ENCODE measurements at regions not wholly inside any gene's neighbourhood (a gene's known extent, or its start where the extent isn't known, plus 50 kb on each side); places are given as distances from the start of the nearest gene placed in this dataset.

DNA sequence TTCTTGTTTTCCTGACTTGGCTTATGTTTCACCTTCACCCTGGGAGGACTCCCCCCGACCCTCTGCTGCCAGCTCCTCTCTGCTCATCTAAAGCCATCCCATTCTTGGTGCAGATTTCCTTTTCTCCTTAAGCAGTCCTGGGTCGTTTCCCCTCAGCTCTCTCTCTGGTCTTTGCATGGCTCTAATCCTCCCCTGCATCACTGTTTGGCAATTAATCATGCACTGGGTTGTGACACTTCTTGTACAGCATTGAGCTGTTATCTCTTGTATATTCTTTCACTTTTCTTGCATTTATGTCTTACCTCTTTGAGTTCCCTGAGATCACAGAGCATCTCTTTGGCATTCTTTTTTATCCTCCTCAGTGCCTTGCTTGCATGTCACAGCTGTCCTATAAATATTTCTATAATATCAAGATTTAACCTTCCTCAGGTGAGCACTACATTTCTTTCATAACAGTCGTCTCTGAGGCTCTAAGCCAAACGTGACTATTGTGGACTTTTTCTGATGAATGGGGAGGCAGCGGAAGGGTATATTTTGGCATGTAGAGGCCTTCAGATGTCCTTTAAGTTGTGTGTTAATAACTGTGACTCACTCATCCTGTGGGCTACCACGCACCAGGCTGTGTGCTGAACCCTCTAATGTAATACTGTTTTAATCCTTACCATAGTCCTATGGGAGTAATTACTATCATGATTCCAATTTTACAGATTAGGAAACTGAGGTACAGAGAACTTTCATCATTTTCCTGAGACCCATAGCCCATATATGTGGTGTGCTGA is 507.5 kb downstream of the SLC4A3 start:
- no peak for DNase-seq

DNA sequence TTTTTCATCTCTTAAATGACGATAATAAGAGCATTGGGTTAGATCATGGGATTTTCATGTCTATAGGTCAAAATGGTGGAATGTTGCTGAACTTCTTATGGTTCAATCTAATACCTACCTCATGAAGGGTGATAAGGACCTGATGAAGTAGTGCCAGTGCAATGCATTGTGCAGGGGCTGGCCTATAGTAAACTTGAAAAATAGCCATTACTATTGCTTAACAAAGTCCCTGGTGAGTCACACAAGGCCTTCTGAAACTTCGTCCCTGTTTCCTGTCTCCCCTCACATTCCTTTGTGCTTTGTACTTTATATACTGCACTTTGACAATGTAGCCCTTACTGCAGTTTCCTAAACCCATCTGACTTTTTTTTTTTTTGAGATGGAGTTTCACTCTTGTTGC is 515.9 kb downstream of the SLC4A3 start:
- DNase-seq, result no peak

DNA sequence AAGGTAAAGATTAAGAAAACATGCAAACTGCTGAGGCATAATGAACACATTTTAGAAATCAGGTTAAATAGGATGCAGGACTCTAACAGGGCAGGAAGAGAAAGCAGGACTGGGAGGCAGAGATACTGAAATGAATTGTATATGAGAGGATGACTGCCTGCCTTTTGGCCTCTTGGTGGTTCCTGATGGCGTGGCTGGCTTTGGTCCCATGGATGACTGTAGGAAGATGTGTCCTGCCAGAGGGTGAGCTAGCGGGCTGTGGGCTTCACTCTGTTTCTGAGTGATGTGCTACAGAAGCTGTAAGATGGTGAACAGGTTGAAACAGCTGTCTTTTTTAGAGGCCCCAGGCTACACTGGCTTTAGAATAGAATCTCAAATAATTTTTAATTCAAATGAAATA is 517.0 kb downstream of the SLC4A3 start:
- no peak for DNase-seq

DNA sequence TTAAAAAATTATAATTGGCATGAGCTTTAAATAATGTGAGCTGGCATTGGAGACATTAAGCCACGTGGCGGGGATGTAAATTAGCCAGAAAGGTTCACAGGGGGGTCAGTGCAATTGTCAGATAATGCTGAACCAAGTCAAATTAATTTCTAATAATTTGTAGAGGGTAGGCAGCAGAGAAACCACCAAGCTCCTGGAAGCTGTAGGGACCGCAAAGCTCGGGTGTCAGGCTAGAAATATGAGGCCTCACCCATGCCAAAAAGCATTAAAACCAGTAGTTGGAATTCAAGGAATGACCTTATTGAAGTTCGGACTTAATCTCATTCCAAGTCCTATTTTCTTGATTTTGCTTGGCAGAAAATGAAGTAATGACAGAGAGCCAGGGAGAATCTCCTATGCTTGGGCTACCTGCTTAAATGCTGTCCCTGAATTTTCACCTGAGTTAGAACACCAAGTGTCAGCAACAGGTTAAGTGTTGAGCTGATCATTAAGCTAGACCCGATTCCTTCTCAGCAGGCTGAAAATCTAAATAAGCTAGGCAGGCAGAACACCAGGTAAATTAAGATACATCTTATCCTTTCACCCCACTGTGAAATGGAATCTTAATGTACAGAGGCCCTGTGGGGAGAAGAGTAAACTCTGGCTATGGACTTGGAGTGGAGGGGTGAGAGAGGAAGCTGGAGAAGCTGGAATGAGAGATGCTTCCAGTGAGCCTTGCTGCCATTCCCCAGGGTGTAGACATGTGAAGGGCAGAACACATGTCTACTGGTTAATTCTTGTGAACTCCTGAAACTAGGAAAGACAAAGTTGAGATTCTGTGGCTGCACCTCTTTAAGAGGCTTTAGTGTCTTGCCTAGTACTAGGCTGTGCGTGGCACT is 520.0 kb downstream of the SLC4A3 start:
- DNase-seq, result no peak

DNA sequence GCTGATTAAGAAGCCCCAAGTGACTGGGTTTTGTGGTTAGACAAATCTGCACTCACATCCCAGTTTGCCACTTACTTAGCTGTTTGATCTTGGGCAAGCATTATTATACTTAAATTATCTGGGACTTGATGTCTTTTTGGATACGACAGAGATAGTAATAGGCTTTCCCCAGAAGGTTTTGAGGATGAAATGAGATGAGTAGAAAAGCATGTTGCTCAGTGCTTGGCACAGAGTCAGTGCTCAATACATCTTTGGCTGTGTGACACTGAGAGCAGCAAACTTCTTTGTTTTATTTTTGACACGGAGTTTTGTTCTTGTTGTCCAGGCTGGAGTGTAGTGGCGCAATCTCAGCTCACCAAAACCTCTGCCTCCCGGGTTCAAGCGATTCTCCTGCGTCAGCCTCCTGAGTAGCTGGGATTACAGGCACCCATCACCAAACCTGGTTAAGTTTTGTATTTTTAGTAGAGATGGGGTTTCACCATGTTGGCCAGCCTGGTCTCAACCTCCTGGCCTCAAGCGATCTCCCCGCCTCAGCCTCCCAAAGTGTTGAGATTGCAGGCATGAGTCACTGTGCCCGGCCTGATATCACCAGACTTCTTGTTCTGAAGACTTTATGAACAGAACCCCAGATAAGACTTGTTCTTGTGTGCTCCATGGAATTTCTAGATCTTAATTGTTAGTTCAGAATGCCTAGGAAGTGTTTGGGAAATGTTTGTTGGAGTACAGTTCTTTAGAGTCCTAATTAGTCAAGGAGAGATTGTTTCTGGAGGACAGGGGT is 521.2 kb downstream of the SLC4A3 start:
- no peak for DNase-seq

DNA sequence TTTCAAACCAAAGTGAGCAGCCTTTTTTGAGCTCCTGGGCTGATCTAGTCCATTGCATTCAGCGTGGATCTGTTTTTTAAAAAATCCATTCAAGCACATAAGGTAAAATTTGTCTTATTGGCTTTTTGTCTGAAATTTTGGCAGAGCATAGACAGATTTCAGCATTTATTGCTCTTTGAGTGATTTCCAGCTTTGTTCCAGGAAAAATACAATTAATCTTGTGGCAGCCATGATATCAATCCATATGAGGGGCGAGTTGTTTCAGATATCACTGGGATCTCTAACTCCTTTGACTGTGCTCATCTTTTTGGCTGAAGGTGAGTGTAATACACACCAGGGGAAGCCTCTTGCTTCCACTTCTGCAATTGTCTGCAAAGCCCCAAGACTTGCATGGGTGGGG is 523.9 kb downstream of the SLC4A3 start:
- DNase-seq, result no peak

DNA sequence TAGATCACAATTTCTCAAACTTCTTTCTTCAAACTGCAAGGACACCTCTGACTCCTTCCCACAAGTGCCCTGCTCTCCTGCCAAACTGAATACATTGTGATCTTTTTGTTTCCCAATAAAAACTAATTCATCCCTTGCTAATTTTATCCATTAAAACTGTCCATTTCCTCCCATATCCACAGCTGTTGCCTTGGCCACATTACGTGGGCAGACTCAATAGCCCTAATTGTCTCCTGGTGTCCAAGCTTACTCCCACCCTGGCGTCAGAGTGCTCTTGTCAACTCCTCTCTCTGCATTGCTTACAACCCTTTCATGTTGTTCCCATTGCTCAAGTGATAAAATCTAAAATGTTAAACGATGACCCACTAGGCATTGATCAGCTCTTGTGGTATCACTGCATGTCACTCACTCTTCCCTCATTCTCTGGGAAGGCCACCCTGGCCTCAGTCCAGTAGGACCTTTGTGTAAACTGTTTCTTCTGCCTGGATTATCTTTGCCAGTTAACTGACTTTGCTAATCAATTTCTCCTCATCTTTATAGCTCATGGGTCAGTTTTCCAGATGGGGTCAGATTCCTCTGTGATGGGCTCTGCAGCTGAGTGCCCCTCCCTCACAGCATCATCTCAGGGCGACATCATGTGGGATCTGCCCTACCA is 525.0 kb downstream of the SLC4A3 start:
- DNase-seq, result no peak

DNA sequence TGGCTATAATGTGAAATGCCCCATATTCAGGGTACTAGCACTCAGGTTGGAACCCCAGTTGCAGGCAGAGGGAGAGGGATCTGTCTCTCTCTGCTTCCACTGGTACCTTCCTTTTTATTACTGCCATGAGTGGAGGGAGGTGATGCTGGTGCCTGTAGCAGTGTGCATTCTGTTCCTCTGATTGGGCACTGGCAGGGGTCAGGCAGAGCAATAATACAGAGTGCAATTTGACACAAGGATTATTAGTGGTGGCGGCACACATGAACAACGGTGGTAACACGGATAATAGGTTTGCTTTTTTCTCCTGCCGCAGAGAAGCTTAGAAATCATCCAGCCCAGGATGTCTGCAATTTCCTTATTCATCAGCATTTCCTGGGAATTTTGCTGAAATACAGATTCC is 525.7 kb downstream of the SLC4A3 start:
- DNase-seq, result no peak

DNA sequence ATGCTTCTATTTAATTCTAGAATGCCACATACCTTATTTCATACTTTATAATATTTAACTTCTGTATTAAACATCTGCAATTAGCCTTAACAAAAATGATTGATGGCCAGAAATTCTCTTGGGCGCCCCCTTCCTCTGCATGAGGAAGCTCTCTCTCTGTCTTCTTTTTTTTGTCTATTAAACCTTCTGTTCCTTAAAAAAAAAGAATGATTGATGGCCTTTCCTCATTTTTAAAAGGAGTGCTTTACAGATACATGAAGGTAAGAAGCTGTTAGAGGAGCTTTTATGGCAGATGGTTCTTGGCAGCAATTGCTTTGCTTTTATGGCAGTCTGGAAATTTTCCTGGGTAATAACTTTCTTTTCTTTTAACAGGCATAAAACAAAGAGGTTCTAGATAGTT is 526.9 kb downstream of the SLC4A3 start:
- DNase-seq, result no peak

DNA sequence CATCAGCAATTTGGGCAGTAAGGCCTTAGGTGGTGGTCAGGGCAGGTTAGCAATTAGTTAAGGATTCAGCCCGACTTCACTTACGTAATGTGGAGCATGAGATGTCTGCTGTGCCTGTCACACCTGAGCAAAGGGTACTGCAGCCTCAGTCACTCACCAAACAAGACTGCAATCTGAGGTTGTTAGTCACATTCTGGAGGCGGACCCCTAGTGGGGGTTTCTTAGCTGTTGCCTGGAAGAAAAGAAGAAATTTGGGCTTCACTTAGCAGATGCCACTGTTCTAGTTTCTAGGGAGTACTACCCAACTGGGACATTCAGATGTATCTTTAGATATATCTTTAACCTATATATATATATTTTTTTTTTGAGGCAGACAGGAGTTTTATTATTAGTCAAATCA is 529.9 kb downstream of the SLC4A3 start:
- no peak for DNase-seq

DNA sequence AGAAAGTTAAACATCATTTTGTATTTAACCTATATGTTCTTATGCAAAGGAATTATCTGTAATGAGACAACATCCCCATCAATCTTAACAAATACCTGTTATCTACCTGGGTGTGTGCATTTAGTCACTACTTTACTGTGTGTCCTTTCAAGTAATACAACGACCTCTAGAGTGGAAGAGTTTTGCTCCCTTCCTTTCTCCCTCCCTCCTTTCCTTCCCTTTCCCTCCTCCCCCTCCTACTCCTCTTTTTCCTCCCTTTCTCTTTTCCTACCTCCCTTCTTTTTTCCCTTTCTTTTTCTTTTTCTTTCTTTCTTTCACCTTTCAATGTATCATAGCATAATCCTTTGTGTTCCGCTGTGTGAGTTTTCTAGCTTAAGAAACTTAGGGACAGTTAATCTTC is 532.3 kb downstream of the SLC4A3 start:
- no peak for DNase-seq

DNA sequence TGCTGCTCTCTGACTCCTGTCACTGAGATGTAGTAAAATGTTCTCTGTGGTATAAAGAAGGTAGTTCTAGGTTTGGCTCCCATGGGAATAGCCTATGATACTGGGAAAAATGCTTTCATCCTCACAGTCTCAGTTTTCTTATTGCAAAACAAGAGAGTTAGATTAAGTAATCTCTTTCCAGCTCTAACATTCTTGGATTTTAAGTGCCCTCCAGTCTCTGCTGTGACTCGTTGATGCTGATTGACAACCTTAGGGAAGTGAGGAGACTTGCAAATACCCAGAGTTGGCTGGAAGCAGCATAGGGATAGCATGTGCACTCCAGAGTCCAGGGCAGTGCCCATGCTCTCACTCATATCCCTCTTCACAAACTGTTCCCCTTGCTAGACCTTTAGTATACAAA is 534.9 kb downstream of the SLC4A3 start:
- DNase-seq, result no peak

DNA sequence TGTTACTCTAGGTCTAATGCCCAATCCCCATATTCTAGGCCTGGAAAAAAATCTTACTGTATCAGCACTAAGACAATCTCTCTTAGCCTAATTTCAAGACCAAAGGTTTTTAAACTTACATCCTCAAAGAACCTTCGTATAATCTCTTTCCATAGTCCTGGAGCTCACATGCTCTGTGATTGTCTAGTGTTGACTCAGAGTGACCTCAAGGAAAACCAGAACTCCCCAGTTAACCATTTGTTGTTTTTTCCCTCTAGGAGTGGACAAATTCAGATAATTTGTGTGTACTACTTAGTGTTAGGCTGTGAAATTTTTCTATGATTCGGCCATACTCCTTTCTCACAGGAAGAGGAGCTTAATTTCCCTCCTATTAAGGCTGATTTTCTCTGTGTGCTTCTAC is 536.1 kb downstream of the SLC4A3 start:
- no peak for DNase-seq

DNA sequence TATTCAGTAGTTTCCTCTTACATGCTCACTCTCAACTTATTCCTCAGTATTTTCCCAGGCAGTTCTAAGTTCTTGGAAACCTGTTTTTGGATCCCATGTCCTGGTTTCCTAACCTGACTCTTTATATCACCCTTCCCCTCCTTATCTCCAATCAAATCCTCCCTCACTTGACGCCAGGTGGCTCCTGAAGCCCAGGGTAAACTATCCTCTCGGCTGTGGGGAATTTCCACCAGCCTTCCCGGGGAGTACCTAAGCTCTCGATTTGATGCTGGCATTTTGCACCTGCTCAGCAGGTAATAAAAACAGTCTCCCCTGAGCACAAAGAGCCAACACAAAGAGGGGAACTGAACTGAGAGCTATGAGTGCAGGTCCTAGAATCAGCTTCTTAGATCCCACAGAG is 538.0 kb downstream of the SLC4A3 start:
- DNase-seq, result no peak

DNA sequence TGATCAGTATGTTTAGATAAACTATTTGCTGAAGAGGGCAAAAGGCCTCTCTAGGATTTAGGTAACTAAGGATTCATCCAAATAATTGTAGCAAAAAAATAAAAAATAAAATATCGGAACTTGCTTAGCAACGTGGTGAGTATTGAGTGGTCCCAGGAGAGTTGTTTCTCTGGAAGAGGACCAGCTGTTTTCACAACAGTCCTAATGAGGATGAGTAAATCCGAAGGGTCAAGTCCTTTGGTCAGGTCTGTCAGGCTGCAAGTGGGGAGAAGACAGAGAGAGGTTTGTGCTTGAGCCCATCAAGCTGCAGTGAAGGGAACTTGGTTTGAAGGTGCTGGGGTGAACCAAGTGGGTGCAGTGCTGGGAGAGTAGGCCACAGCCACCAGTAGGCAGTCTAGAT is 539.2 kb downstream of the SLC4A3 start:
- no peak for DNase-seq

DNA sequence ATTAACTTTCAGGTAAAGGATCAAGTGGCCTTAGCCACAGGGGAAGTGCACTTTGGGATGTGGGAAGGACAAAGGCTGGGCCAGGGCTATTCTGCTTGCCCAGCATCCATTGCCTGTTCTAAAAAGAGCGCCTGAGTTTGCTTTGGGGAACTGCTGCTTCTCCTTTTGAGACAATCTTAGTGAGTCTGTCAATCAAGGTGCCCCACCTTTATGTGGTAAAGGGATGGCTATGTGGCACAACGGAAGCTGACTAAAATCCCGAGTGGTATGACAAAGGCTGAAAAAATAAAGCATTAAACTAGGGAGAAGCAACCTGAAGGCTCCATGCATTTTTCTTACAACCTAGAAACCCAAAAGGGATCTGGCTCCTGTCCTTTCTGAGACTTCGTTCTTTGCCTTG is 540.5 kb downstream of the SLC4A3 start:
- DNase-seq, result no peak

DNA sequence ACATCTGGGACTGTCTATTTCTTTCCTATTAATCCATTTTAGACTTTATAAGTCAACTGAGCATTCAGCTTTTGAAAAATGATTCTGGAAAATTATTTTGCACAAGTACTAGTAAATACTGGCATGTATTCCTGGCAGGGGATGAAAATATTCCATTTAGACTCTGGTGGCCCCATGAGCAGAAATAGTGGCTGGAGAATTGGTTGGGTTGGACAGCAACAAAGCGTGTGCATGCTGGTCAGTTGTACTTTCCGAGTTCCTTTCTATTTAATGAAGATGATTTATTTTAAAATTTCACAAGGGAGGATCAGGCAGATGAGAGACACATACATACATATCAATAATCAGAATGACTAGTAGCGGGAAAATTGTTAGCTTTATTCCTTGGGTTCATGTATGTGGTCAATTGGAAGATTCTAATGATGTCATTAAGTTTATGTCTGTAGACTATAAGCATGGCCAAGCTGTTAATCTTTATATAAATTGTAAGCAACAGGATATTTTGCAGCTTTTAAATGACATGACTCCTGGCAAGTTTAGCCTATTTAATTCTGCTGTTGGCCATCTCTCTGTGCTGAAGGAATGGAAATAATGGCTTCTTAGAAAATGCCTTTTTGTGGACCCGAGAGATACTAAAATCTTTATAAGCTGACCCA is 541.6 kb downstream of the SLC4A3 start:
- no peak for DNase-seq

DNA sequence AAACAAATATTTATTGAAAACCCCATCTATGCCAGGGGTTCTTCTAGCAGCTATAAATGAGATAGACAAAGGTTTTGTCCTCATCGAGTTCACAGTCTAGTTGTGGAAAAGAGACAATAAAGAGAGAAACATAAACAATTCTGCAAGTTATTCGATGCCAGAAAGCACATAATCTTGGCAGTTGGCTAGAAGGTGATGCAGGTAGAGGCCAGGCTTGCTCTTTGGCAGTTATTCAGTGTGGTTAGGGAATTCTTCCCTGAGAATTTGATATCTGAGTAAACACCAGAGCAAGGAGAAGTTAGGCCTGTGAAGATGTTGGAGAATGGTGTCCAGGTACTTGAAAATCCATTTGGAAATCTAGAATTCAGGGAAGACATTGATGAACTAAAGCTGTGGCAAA is 547.4 kb downstream of the SLC4A3 start:
- no peak for DNase-seq

DNA sequence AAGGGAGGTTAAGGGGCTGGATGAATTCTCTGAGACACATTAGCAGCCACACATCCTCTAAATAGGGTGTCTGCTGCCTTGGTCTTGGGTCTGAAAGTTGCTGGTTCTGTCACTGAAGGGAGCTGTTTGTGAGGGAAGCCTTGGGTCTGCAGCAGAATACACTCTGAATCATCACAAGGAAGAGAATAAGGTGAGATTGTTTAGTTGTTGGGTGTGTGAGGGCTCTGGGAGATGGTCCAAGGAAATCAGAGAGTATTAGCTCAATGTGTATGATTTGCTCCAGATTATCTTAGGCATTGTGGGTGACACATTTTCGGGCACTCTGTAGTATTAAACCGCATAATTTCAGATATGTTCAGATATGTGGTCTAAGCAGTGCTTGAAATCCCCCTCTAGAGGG is 548.5 kb downstream of the SLC4A3 start:
- DNase-seq, result no peak

DNA sequence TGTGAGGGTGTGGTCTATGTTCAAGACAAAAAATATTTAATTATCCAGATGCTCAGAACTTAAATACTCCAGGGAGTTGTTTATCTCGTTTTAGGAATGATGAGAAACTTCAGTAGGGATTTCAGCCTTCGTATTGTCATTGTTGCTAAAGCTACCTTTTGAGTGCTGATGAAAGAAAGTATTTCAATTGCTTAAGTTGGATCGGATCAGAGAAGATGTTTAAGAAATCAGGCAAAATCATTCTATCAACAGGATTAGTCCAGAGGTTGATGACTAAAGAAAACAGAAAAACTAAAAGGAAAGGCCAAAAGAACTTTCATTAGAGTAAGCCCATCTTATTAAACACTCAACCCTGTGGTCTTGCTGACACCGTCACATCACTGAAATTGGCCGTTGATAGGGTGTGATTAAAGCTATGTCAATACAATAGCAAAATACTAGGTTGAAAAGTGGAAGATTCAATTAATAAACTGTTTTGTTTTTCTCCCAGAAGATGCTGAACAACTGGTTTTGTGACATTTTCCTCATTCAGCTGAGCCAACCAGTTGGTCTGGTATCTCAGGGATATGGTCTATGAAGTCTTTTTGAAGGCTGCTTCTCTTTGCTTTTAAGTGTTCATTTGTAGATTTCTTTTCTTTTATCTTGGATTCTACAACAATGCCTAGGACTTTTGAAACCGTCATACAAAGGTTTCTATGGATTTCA is 551.7 kb downstream of the SLC4A3 start:
- no peak for DNase-seq

DNA sequence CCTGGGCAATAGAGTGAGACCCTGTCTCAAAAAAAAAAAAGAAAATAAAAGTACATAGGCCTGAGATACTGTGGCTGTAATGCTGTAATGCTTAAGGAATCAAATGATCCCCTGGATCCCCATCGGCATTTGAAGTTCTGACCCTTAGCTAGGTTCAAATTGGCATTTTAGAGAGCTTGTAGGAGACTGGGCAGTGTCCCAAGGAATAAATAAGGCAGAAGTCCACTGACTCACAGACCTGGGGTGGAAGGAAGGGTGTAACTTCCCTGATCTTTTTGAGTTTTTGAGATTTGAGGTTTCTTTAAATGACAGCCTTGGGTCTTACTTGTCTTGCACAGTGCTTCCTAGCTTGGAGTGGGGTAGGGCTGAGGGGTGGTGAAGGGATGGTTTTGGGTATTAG is 553.7 kb downstream of the SLC4A3 start:
- no peak for DNase-seq

DNA sequence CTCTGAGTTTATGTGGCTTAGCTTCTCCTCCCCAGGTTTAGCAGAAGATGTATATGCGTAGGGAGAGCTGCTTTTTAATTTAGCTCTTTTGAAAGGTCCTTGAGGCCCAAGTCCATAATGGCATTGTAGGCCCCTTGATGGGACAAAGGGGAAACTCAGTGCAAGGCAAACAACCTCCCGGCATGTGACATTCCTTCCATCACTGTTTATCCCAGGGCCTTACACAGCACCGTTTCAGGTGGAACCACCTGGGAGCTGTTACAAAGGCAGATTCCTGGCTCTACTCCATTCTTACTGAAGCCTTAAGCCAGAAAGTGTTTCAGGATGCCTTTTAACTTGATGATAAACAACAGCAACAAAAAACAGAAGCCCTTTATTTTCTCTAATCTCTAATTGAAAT is 555.4 kb downstream of the SLC4A3 start:
- DNase-seq, result no peak
